Stimulated activated CD8-positive, alpha-beta memory T cell treated with anti-CD3 and anti-CD28 coated beads, Interleukin-4, amount 100 ng/mL, for 4 hours (primary cell): ENCODE measurements at regions not wholly inside any gene's neighbourhood (a gene's known extent, or its start where the extent isn't known, plus 50 kb on each side); places are given as distances from the start of the nearest gene placed in this dataset.

Source experiments
- DNase-seq, 2 donors: peaks; one replicate each; pipeline ENCODE4 v3.0.0-alpha.2; 2020; ENCODE audit warnings: low read depth in 2 of 2, low spot score in 1 of 2

DNA sequence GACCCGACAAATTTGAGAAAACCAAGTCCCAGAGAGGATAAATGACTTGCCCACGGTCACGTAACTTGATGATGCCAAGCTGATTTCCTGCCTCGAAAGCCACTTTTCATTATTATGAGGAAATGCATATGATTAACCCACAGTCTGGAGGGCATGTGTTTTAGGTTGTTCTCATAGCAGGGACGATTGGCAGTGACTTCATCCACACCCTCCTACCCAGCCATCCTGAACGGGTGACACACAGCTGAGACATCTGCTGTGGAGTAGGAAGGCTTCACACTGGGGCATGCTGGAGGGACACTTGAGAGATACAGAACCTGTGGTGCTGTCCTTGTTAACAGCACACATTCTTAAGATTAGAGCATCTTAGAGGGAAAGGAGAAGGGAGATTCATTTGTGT lies 65.4 kb upstream of the WDFY2 start:
- DNase-seq, result no peak

DNA sequence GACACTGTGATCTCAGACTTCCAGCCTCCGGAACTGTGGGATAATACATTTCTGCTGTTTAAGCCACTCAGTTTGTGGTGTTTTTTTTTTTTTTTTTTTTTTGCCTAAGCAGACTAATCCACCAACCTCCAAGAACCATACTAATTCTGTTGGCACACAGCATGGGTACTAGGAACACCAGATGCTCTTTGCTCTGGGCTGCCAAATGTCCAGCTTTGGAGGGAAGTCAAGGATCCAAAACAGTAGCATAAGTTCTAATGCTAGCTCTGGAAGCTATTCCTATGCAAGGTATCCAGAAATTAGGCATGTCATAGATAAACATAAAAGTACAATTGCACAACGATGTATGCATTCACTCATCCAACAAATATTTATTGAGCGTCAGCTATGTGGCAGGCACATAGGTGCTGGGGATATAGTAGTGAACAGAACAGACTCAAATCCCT lies 64.5 kb upstream of the WDFY2 start:
- DNase-seq, result no peak

DNA sequence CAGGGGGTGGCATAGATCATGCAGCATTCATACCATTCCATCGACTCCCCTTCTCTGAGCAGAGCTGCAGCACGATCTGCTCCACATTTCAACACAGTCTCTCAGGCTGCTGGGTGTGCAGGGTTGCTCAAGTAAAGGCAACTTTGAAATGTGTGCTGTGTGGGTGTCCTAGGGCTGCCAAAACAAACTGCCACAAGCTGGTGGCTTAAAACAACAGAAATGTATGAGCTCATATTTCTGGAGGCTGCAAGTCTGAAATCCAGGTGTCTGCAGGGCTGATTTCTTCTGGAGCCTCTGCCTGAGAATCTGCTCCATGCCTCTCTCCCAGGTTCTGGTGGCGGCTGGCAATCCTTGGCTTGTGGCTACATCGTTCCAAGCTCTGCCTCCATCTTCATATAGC lies 63.7 kb upstream of the WDFY2 start:
- no peak for DNase-seq

DNA sequence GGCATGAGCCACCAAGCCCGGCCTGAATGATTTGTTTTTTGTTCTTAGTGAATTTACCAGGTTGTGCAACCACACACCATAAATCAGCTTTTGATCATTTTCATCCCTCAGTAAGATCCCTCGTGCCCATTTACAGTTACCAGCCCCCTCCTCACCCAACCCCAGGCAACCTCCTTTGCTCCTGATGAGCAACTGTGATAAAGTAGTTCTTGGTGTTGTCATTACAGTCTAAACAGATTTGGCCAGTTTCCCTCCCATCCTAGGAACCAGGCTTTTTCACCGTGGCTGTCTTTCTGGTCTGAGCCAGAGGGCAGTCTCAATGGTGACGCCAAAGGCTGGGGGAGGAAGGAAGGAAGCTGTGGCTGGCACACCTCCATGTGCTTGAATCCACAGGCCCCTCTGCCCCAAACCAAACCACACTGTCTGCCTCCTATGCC lies 61.2 kb upstream of the WDFY2 start:
- peak in 1 of 2 donors; percentile 17 for DNase-seq

DNA sequence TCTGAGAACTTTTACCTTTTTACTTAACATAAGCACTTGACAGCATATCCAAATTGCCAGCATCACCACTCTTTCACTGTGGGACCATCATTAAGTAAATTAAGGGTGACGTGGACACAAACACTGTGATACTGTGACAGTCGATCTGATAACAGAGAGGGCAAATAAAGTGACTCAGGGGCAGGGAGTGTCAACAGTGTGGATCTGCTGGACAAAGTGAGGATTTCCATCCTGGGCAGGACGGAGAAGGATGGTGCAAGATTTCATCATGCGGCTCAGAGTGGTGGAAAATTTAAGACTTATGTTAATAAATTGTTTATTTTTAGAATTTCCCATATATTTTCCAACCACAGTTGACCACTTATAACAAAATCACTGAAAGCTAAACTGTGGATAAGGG lies 60.0 kb upstream of the WDFY2 start:
- DNase-seq, result no peak

DNA sequence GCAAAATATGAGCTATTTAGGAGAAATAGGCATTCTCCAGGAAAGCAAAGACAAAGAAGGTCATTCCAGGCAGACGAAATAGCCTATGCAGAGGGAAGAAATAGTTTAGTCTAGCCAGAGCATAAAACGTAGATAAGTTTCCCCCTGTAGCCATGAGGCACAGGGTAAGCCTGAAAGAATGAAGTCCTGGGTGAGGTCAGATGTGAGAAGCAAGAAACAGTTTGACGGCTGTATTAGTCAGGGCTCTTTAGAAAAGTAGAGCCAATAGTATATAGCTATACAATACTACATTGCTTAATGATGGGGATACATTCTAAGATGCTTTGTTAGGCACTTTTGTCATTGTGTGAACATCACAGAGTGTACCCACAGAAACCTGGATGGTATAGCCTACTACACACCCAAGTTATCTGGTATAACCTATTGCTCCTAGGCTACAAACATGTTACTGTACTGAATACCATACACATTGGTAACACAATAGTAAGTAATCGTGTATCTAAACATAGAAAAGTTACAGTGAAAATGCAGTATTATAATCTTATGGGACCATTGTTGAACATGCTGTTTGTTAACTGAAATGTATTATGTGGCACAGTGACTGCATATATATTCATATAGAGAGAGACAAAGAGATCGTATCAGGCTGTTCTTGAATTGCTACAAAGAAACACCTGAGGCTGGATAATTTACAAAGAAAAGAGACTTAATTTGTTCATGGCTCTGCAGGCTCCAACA lies 59.3 kb upstream of the WDFY2 start:
- DNase-seq, result no peak

DNA sequence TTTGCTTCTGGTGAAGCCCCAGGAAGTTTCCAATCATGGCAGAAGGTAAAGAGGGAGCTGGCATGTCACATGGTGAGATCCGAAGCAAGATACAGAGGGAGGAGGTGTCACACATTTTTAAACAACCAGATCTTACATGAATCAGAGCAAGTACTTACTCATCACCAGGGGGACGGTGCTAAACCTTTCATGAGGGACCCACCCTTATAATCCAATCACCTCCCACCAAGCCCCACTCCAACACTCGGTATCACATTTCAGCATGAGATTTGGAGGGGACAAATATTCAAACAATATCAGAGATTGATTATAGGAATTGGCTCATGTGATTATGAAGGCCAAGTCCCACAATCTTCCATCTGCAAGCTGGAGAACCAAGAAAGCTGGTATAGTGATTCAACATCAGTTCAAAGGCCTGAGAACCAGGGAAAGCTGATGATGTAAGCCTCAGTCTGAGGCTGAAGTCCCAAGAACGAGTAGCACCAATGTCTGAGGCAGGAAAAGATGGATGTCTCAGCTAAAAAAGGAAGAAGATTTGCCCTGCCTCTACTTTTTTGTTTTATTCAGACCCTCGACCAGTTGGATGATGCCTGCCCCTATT lies 58.6 kb upstream of the WDFY2 start:
- no peak for DNase-seq

DNA sequence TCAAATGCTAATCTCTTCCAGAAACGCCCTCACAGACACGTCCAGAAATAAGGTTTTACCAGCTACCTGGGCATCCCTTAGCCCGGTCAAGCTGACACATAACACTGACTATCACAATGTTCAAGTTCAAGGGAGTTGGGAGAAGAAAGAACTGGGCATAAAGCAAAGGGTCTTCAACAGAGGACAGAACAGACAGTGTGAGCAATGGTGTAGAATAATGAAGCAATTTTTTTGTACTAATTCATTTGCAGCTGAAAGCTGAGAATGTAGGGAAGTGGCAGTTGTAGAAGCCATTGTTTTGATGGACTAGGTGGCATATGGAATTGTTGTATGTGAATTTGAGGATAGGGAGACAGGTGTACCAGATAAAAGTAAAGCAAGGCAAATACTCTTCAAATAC lies 58.1 kb upstream of the WDFY2 start:
- DNase-seq, result no peak

DNA sequence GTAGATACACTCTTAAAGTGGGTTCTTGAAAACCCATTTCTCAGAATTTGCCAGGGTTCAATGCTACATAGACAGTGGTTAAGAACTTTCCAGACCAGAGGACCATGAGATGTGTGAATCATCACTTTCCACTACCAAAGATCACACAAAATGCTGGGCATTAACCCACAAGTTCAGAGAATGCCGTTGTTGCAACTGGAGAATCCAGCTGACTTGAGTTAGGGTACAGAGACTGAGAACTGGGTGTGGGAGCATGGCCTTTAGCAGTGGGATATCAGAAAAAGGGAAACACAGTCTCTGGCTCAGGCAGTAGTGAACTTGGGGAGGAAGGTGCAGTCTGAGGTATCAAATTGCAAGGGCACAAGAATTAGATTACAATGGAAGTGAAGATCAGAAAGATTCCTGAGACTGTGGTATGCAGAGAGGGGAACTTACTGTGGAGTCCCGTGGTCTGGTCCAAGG lies 51.5 kb upstream of the WDFY2 start:
- no peak for DNase-seq

DNA sequence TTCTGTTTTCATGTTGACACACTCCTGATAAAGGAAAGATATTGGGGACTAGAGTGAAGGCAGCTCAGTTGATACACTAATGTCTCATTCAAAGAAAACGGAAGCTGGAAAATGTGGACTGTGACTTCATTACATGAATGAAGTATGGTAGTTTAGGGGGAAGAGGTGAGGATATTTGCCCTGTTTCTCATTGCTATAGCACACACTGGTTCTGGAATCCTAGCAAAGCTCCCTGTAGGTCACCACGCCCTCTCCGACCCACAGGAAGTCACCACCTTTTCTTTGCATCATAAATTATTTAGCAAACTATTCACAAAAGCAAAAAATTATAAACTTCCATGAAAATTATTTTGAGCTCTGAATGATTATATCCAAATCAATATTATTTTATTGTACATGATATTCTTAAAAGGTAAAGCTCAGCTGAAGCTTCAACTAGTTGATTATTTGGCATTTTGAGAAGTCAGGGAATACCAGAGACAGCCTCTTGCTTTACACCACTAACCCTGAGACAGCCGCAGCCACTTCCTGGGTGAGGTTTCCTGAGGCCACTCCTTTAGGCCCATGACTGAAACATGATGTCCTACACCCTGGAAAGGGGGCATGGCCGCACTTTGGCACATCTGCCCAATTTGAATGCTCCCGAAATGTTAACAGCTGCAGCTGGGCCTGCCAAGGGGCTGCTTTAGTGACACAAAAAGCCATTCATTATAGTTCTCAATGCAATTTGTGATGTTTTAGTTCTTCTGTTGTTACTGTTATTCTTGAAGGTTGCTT lies 50.0 kb upstream of the WDFY2 start:
- peak in 1 of 2 donors; percentile 12 for DNase-seq
